ENCODE measurements at regions not wholly inside any gene's neighbourhood (a gene's known extent, or its start where the extent isn't known, plus 50 kb on each side); places are given as distances from the start of the nearest gene placed in this dataset.

- H3K4me3 ChIP-seq (ENCODE audit: low read depth, low read length) = no peak overlapping the region
- in situ Hi-C loops (cut with HindIII; ENCODE audit: low sequenced_read_pairs) = no loop called here
- TF ChIP-seq CTCF (IDR thresholded peaks at IDR 0.05; ENCODE audit: low read depth, low read length) = no peak
- DNase-seq (ENCODE audit: low read depth, low spot score) = no peak
Measured at GRCh38 chr2:71784734-71785511, 331.6 kb downstream of the DYSF start.

- in situ Hi-C loops (cut with HindIII; ENCODE audit: low sequenced_read_pairs) = no loop called here
- no peak overlapping the region for H3K4me3 ChIP-seq (ENCODE audit: low read depth, low read length)
- no peak for TF ChIP-seq CTCF (IDR thresholded peaks at IDR 0.05; ENCODE audit: low read depth, low read length)
- DNase-seq (ENCODE audit: low read depth, low spot score) = no peak
Measured at GRCh38 chr2:71783815-71784214, 330.5 kb downstream of the DYSF start.

GRCh38 chr2:71783215-71783614, 329.9 kb downstream of the DYSF start:
- in situ Hi-C loops (cut with HindIII; ENCODE audit: low sequenced_read_pairs) = no loop called here
- no peak for DNase-seq (ENCODE audit: low read depth, low spot score)
- H3K4me3 ChIP-seq (ENCODE audit: low read depth, low read length) = no peak overlapping the region
- TF ChIP-seq CTCF (IDR thresholded peaks at IDR 0.05; ENCODE audit: low read depth, low read length) = no peak

- in situ Hi-C loops (cut with HindIII; ENCODE audit: low sequenced_read_pairs) = no loop called here
- no peak for DNase-seq (ENCODE audit: low read depth, low spot score)
- no peak overlapping the region for H3K4me3 ChIP-seq (ENCODE audit: low read depth, low read length)
- TF ChIP-seq CTCF (IDR thresholded peaks at IDR 0.05; ENCODE audit: low read depth, low read length) = no peak
Measured at GRCh38 chr2:71782323-71782722, 329.0 kb downstream of the DYSF start.

- in situ Hi-C loops (cut with HindIII; ENCODE audit: low sequenced_read_pairs) = no loop called here
- TF ChIP-seq CTCF (IDR thresholded peaks at IDR 0.05; ENCODE audit: low read depth, low read length) = no peak
- no peak overlapping the region for H3K4me3 ChIP-seq (ENCODE audit: low read depth, low read length)
- no peak for DNase-seq (ENCODE audit: low read depth, low spot score)
Measured at GRCh38 chr2:71781695-71782228, 328.4 kb downstream of the DYSF start.

- TF ChIP-seq CTCF (IDR thresholded peaks at IDR 0.05; ENCODE audit: low read depth, low read length) = no peak
- in situ Hi-C loops (cut with HindIII; ENCODE audit: low sequenced_read_pairs) = no loop called here
- DNase-seq (ENCODE audit: low read depth, low spot score) = no peak
- no peak overlapping the region for H3K4me3 ChIP-seq (ENCODE audit: low read depth, low read length)
Measured at GRCh38 chr2:71780162-71780561, 326.8 kb downstream of the DYSF start.
